Kidney tubule cell (primary cell): ENCODE measurements at regions not wholly inside any gene's neighbourhood (a gene's known extent, or its start where the extent isn't known, plus 50 kb on each side); places are given as distances from the start of the nearest gene placed in this dataset.
"Not testable (repeated sequence)": the region's sequence is repeated elsewhere in the genome, so short reads cannot be mapped to it uniquely, and the experiment has no call there.

Source experiments
- DNase-seq: peaks from one replicate; pipeline ENCODE4 v3.0.0-alpha.2; 2018; ENCODE audit warnings: low spot score

DNA sequence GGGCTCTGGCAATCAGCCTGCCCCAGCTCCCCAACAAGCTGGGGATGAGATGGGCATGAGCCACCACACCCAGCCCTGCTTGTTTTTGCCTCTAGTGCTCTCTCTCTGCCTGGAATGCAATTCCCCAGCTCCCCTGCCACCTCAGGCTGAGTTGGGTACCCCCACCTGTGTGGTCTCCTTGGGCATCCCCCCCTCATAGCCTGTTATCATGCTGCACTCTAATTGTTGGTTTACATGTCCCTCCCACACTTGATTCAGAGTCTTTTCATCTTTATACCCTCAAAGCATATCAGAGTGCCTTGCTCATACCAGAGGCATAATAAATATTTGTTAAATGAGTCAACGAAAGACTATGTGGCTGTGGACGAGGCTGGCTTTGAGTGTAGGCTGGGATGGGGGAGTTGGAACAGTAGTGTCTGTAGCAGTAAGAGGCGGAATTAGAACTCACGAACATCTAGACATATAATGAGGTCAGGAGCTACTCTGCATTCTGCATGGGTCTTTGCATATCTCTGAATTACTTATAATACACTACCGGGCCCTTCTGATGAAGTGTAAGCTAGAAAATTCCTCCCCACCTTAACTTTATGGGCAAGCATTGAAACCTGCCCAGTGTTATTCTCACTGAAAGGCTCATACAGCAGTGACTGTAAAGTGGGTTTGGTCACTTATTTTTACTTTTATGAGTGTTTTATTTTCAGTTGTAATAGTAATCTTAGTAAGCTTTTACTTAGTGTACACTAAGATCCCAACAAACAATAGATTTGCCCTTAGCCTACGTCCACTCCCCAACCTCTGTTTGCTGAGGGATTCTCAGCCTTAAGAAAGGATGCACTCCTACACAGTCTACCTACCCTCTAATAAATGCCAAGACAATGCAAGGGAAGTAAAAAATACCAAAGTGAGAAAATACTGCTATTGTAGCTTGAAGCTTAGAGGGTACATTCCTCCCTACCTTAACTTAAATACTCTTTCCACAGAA is 58.7 kb downstream of the EDN1 start:
- DNase-seq: peak; percentile 98

DNA sequence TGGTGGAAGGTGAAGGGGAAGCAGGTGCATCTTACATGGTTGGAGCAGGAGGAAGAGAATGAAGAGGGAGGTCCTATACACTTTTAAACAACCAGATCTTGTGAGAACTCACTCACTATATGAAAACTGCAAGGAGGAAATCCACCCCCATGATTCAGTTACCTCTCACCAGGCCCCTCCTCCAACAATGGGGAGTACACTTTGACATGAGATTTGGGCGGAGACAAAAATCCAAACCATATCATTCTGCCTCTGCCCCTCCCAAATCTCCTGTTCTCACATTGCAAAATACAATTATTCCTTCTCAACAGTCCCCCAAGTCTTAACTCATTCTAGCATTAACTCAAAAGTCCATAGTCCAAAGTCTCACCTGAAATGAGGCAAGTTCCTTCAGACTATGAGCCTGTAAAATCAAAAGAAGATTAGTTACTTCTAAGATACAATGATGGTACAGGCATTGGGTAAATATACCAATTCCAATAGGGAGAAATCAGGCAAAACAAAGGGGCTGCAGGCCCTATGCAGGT is 60.5 kb downstream of the EDN1 start:
- no peak for DNase-seq

DNA sequence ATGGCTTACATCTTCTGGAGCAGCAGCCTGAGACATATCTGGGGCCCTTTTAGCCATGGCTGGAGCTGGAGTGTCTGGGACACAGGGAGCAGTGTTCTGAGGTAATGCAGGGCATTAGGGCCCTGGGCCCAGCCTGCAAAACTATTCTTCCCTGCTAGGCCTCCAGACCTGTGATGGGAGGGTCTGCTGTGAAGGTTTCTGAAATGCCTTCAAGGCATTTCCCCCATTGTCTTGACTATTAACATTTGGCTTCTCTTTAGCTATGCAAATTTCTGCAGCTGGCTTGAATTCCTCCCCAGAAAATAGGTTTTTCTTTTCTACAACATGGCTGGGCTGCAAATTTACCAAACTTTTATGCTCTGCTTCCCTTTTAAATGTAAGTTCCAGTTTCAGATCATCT is 61.5 kb downstream of the EDN1 start:
- DNase-seq: no peak

DNA sequence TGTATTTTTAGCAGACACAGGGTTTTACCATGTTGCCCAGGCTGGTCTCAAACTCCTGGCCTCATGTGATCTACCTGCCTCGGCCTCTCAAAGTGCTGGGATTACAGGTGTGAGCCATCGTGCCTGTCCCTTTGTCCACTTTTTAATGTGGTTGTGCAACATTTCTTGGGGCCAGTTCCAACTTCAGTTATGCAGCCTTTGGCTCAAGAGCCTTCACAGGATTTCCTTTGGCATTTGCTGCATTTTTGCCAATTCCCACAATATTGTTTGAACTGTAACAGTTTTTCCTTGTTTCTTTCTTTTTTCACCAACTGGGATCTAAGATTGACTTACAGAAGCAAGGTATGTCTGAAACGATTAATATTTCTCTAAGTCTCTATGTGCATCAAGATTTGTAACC is 63.6 kb downstream of the EDN1 start:
- DNase-seq: no peak

DNA sequence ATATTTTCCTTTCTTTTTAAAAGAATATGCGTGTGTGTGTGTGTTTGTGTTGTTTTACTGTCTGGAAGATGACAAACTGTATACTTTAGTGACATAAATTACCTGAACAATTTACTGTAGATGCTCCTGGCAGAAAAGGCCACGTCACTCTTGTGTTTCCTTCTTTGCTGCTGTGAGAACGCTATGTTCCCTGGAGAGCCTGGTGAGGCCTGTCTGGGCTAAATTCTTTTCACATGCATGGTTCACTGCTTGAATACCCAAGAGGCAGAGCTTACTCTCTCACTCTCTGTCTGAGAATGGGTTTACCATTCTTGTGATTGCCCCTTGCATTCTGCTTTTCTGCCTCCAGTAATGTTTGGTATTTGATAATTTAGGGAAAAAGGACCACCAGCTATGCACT is 64.3 kb downstream of the EDN1 start:
- peak; percentile 91 for DNase-seq

DNA sequence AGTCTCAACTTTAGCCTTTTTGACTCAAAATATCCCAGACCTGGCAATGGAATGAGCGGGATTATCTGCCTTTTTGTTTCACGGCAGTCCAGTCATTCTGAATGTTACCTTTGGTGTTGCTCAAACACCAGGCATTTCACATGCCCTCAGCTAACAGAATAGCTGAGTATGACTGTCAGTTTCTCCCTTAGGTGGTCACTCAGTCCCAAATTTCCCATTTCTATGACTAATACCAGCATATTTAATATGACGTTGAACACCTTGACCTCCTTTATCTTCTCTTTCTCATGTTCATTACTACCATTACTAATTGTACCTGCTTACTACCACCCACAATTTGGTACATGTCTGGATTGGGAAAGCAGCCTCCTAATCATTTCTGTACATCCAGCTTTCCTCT is 65.2 kb downstream of the EDN1 start:
- DNase-seq: peak; percentile 27

DNA sequence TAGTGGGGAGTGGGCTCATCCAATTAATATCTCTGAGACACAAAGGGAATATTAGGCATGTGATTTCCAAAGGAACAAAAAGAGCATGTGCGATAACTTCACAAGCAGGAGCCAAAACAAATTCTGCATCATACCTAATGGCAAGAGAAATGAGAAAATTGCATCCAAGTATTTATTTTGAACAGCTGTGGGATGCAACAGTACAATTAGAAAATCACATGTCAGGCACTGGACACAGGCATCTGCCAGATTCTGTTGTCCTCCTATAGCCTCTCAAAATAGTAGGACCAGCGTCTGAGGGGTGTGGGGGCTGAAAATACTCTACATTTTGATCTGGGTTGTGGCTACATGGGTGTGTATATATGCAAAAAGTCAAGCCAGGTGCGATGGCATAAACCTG is 66.3 kb downstream of the EDN1 start:
- no peak for DNase-seq

DNA sequence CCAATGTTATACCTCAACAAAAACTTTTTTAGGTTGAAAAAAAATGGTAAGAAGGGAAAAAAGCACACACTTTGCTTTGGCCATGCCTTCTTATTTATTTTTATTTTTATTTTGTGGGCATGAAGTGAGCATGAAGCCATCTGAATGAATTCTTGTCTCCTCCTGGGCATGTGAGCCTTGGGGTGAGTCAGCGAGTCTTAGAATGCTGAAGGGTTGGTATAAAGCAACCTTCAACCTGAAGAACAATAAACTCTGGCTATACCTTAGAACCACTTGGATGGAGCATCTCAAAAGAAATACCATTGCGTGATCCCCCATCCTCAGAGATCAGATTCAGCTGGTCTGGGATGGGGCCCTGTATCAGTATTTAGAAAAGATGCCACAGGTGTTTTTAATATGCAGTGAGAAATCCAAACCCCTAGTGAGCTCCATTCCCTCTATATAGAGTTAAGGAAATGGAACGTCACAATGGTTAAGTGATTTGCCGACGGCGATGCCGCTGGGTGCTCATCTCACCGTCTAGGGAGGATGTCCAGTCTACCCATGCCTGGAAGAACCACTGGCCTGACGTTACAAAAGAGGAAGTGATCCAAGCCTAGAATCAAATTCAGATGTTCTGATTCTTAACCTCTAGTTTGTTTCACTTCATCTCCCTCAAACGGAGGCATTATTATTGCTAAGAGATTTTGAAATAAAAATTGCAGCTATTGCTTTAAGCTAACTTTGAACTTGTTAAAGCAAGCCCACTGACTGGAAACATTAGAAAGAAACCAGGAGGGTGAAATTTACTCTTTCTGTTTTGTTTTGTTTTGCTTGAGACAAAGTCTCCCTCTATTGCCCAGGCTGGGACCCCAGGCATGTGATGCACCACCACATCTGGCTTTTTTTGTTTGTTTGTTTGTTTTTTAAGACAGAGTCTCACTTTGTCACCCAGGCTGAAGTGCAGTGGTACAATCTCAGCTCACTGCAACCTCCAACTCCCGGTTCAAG is 67.1 kb downstream of the EDN1 start:
- DNase-seq: peak; percentile 37

DNA sequence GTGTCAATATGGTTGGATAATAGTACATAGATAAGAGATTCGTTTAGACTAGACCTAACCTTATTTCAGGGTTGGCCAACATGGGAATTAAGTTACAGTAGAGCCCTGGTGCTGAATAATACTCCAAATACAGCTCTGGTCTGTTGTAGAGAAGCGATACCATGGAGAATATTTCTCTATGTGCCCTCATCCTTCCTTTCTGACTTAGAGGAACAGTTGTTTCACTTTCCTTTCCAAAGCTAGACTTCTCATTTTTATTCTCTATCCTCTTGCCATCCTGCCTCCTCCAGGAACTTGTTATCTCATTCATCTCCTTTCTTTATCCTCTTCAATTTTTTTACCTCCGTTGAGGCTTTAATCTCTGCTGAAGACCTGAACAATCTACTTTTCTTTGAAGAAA is 68.9 kb downstream of the EDN1 start:
- no peak for DNase-seq

DNA sequence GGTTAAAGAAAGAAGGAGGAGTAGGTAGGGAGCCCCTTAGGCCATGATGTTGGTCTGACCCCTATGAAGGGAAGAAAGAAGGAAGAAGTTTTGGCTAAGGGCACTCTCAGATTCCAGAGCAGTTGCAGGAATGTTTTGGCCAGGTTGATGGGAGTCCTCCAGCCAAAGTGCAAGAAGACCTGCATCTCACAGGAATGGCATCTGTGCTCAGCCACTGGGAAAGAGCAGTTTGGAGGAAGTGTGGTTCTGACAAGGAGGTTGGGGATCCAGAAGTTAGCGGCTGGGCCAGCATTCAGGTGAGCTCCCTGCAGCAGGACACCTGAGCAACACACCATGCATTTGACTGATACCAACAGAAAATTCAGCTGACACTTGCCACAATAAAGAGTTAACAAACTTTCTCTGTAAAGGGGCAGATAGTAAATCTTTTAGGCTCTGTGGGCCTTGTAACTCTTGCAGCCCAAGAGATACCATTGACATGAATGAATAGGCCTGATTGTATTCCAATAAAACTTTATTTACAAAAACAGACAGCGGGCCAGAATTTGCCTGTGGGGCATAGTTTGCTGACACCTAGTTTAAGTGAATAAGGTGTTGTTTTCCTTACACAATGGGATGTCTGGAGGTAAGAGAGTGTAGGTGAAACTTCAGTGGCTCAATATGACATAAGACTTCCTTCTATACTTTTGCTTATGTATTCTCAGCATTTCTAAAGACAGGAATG is 71.0 kb downstream of the EDN1 start:
- DNase-seq: peak; percentile 55

DNA sequence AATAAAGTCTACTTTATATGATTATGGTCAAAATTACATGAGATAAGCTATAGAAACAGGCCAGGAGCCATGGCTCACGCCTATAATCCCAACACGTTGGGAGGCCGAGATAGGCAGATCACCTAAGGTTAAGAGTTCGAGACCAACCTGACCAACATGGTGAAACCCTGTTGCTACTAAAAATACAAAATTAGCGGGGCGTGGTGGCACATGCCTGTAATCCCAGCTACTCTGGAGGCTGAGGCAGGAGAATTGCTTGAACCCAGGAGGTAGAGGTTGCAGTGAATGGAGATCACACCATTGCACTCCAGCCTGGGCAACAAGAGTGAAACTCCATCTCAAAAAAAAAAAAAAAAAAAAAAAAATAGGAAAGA is 73.1 kb downstream of the EDN1 start:
- DNase-seq: not testable (repeated sequence)

DNA sequence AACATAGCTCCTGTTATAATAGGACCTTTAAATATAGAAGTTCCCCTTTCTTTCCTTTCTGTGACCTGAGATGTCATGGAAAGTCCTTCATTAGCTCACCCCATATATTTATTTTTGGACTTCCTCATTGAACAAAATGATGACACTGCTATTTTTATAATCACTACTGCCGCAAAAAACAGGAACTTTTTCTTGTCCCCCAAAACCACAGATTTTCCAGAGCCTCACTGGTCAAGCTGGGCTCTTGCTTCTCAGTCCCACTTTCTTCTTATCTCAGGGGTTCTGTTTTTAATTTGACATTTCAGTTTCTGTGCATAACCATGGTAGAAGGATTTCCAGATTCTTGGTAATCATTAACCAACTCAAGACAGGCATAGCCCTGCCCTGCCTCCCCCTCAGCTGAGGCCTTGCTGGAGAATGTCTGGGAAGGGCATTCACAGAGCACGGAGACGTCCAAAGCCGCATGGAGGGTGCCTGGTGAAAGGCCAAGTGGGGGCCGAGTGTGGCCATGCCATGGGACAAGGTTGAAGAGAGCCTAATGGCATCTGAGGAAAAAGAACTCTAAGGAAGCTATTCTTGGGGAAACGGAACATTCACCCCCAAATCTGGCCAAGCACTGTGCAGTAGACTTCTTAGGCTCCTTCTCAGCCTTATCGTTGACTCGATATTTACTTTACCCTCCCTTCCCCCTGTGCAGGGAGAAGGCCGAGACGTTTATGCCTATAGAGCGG is 73.7 kb downstream of the EDN1 start:
- DNase-seq: peak; percentile 93

DNA sequence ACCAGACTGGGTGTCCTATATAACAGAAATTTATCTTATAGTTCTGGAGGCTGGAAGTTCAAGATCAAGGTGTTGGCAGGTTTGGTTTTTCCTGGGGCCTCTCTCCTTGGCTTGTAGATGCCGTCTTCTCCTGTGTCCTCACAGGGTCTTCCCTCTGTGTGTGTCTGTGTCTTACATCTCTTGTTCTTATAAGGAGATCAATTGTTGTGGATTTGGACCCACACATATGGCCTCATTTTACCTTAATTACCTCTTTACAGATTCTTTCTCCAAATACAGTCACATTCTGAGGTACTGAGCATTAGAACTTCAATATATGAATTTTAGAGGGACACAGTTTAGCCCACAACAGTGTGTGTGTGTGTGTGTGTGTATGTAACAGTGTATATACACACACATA is 74.5 kb downstream of the EDN1 start:
- no peak for DNase-seq

DNA sequence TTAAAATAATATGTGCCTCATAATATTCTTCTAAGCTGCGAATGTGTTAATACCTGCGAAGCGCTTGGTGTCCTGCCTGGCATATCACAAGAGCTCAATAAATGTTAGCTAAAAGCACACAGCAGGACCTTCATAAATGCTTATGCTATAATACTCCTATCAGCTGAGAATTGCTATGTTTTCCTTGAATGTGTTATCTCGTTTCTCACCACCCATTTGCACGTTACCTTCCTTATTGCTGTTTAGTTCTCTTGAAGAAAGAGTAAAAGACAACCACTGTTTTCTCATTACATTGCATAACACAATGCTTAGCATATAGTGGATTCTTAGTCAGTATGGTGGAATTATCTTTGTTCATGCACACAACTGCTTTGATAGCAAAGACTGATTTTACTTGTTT is 76.6 kb downstream of the EDN1 start:
- DNase-seq: no peak

DNA sequence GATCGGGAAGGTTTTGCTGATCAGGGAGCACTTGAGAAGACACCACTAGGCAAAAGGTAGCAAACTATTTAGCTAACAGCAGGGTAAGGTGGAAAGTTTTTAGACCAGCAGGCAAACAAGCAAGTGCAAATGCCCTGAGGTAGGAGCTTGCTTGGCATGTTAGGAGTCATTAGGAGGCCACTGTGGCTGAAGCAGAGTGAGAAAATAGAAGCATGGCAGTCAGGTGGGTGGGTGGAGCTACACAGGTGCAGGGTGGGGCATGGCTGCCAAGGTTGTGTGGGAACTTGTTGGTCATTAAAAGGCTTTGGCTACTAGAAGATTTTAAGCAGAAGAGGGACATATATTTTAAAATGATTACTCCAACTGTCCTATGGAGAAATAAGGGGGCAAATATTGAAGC is 77.3 kb downstream of the EDN1 start:
- no peak for DNase-seq

DNA sequence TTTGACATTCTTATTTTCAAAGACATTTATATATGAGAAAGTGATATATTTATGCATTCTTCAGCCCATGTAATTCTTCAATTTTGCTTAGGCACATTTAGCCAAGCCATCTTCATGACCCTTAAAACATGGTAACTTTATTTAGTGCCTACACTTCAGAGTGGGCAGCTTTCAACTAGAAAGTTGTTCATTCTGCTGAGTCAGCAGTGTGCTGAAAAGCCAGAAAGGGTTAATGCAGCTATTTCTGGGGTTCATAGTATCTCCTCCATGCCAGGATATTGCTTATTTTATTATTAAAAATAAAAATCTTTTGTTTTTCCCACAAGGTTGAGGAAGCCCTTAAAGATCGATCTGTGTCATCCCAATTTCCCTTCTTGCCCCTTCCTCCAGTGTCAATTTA is 79.2 kb downstream of the EDN1 start:
- DNase-seq: no peak

DNA sequence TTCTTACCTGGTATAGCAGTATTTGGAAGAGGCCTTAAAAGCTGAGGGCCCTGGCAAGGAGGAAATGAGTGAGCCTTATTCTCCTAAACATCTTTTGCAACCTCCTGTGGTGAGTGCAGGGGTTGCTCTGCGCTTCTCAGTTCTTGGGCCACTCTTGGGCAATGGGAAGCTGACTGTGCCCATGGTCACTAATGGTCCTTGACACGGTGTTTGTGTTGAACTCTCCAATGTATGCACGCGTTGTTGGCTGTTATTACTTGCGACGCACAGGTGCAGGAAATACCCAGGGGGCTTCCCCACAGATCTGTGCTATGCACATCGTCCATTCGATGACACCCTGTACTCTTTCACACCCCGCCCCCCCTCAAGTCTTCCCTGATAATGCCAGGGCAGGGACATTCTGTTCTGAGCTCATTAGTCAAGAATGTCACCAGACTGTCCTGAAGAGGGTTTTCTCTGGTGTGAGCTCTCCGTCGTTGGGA is 79.7 kb downstream of the EDN1 start:
- DNase-seq: peak; percentile 77

DNA sequence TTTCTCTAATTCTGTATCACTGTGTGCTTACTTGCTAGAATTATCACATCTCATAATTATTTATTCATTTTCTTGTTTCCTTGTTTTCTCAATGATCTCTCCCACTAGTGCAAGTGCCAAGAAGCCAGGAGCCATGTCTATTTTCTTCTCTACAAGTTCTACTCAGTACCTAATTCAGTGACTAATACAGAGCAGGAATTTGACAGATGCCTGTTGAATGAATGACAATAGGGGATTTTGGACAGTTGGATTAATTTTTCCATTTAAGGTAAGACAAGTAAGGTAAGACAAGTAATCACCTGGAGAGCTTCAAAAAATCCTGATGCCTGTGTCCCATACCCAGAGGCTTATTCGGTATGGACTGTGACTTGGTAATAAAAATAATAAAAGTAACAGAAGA is 81.0 kb downstream of the EDN1 start:
- peak; percentile 83 for DNase-seq

DNA sequence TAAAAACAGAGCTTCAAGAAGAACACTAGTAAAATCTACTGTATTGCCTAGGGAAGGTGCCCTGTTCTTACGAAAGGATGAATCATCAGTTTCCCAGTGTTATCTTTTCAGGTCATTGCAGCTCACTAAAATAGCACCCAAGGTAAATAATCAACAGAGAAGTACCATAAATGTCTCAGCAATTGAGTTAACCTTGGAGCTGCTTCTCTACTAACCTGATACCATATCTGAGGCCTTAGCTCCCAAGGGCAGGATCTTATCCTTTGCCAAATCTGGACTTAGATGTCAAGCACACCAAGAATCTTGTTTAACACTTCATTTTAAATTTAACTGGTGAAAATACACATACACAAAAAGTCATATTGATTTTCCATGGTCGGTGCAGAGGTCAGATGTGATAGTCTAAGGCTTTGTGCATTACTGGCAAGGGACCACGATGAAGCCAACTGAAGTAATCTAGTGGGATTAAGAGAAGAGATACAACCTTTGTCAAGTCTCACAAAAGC is 81.5 kb downstream of the EDN1 start:
- peak; percentile 87 for DNase-seq

DNA sequence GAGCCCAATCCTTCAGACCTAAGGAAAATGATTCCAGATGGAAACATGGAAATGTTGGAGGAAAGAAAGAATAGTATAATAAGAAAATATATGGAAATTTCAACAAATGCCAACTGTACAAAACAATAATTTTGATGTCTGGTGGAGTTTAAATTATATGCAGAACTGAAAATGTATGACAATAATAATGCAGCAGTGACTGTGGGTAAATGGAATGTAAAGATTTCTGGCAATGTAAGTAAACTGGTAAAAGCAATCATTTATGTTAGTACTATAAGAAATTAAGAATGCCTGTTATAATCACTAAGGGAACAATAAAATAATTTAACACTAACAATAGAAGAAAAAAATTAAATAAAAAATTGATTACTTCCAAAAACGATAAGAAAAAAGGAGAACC is 89.0 kb downstream of the EDN1 start:
- DNase-seq: no peak

DNA sequence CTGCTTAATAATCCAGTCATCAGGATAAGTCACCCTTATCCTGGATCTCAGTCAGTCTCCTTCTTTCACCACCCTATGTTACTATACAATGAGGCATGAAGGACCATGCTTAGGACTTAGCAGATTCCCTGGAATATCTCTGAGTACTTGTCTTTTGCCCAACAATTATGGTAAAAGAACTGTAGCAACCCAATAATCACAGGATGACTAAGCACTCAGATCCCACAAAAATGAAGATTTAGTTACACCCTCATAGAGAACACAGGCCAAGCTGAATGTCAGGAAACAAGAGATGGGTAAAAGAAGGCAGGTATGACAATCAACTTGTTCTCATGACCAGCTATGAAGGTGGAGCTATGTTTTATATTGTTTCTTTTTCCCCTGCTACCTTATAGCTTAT is 91.4 kb downstream of the EDN1 start:
- peak; percentile 4 for DNase-seq
